ENCODE measurements at regions not wholly inside any gene's neighbourhood (a gene's known extent, or its start where the extent isn't known, plus 50 kb on each side); places are given as distances from the start of the nearest gene placed in this dataset.

- H3K4me3 ChIP-seq (ENCODE audit: low read depth, low read length), result no peak overlapping the region
- DNase-seq (ENCODE audit: low read depth), result no peak
- TF ChIP-seq CTCF (IDR thresholded peaks at IDR 0.05; ENCODE audit: low read depth, low read length) (no peak), POLR2A (IDR thresholded peaks at IDR 0.05; ENCODE audit: extremely low read depth, insufficient read length) (no peak), MAX (IDR thresholded peaks at IDR 0.05; ENCODE audit: low read depth, low read length) (no peak), MYC (IDR thresholded peaks at IDR 0.05; ENCODE audit: low read depth, low read length) (no peak)
These were observed 543.3 kb upstream of the MARCKS start for GRCh38 chr6:113313841-113314240.

GRCh38 chr6:113315165-113315564 is 542.0 kb upstream of the MARCKS start:
- no peak for TF ChIP-seq POLR2A (IDR thresholded peaks at IDR 0.05; ENCODE audit: extremely low read depth, insufficient read length)
- TF ChIP-seq MAX (IDR thresholded peaks at IDR 0.05; ENCODE audit: low read depth, low read length), result no peak
- H3K4me3 ChIP-seq (ENCODE audit: low read depth, low read length), result no peak overlapping the region
- DNase-seq (ENCODE audit: low read depth), result no peak

- no peak overlapping the region for H3K4me3 ChIP-seq (ENCODE audit: low read depth, low read length)
- no peak for TF ChIP-seq CTCF (IDR thresholded peaks at IDR 0.05; ENCODE audit: low read depth, low read length)
- no peak for TF ChIP-seq MYC (IDR thresholded peaks at IDR 0.05; ENCODE audit: low read depth, low read length)
- no peak for TF ChIP-seq MAX (IDR thresholded peaks at IDR 0.05; ENCODE audit: low read depth, low read length)
- TF ChIP-seq POLR2A (IDR thresholded peaks at IDR 0.05; ENCODE audit: extremely low read depth, insufficient read length), result no peak
- no peak for DNase-seq (ENCODE audit: low read depth)
These were observed 541.3 kb upstream of the MARCKS start for GRCh38 chr6:113315879-113316278.

GRCh38 chr6:113317442-113317841 is 539.7 kb upstream of the MARCKS start:
- DNase-seq (ENCODE audit: low read depth), result no peak
- no peak overlapping the region for H3K4me3 ChIP-seq (ENCODE audit: low read depth, low read length)
- no peak for TF ChIP-seq MYC (IDR thresholded peaks at IDR 0.05; ENCODE audit: low read depth, low read length)
- TF ChIP-seq MAX (IDR thresholded peaks at IDR 0.05; ENCODE audit: low read depth, low read length), result no peak
- TF ChIP-seq CTCF (IDR thresholded peaks at IDR 0.05; ENCODE audit: low read depth, low read length), result no peak
- no peak for TF ChIP-seq POLR2A (IDR thresholded peaks at IDR 0.05; ENCODE audit: extremely low read depth, insufficient read length)

- DNase-seq (ENCODE audit: low read depth), result no peak
- no peak overlapping the region for H3K4me3 ChIP-seq (ENCODE audit: low read depth, low read length)
- TF ChIP-seq CTCF (IDR thresholded peaks at IDR 0.05; ENCODE audit: low read depth, low read length), result no peak
- TF ChIP-seq MYC (IDR thresholded peaks at IDR 0.05; ENCODE audit: low read depth, low read length), result no peak
- TF ChIP-seq POLR2A (IDR thresholded peaks at IDR 0.05; ENCODE audit: extremely low read depth, insufficient read length), result no peak
- TF ChIP-seq MAX (IDR thresholded peaks at IDR 0.05; ENCODE audit: low read depth, low read length), result no peak
These were observed 539.1 kb upstream of the MARCKS start for GRCh38 chr6:113317891-113318574.

- no peak for DNase-seq (ENCODE audit: low read depth)
- TF ChIP-seq MAX (IDR thresholded peaks at IDR 0.05; ENCODE audit: low read depth, low read length) (no peak), MYC (IDR thresholded peaks at IDR 0.05; ENCODE audit: low read depth, low read length) (no peak), CTCF (IDR thresholded peaks at IDR 0.05; ENCODE audit: low read depth, low read length) (no peak), POLR2A (IDR thresholded peaks at IDR 0.05; ENCODE audit: extremely low read depth, insufficient read length) (no peak)
- H3K4me3 ChIP-seq (ENCODE audit: low read depth, low read length), result no peak overlapping the region
These were observed 538.6 kb upstream of the MARCKS start for GRCh38 chr6:113318575-113318917.

Data from NB4 (cell line).